ENCODE measurements at regions not wholly inside any gene's neighbourhood (a gene's known extent, or its start where the extent isn't known, plus 50 kb on each side); places are given as distances from the start of the nearest gene placed in this dataset.

DNA sequence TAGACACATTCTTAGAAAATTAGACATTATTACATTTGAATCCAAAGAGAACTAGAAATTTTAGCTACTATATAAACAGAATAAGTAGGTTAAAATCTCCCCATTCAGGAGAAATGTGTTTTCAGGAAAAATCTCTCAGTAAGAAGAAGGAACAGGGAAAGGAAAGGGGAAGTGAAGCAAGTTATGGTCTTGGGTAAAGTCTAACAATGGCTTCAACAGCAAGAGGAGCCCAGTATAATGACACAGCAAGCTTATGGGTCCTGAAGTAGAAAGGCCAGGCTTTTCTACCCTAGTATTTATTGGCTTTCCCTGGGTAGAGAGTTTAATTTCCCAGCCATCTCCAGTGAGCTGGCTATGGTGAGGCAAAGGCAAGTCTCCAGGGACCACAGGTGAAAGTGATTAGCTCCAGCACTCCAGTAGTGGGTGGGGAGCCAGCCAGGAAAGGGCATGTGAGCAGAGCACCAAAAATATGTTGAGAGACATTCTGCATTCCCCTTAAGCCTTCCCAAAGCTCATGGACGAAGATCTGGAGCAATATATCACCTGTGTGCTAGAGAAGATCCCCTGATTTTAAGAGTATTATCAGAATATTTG is 981.7 kb downstream of the NR2F1-AS1 start:
- no peak for DNase-seq

DNA sequence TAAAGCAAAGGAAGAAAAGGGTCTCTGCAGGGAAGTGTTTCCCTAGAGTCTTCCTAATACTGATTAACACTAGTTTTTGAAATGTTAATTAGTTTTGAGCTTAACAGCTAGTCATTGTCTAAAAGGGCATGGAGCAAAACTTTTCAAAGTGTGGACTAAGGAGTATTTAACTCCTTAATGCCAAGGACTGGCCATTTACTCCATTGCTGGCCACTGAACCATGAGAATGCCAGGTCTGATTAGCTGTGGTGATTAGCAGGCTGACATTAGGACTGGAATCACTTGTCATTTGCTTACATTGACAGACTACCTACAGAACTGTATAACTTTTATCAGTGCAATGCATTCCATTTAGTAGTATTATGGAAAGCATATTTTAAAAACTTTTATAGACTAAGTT is 987.0 kb downstream of the NR2F1-AS1 start:
- DNase-seq, result no peak

- DNase-seq, result no peak
Observed at GRCh38 chr5:92588876-92589275, 992.1 kb downstream of the NR2F1-AS1 start.

DNA sequence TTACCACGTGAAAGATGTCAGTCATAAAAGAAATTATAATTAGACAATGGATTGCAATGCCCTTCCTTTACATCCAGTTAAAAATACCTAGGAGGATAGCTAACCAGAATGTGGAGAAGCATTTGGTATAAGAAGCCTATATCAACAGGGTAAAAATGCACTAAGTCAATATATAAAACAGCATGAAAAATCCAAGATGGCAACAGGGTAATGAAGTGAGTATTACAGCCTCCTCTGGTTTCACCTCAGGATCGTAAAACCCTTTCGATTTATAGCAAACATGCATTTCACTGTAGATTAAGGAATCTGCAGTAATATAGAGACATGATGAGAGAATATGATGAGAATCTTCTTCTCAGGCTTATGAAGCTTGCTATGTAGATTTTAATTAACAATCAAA is 999.3 kb downstream of the NR2F1-AS1 start:
- no peak for DNase-seq

- DNase-seq, result no peak
Observed at GRCh38 chr5:92581249-92581648, 999.8 kb downstream of the NR2F1-AS1 start.

GRCh38 chr5:92580814-92581213 is 1000.2 kb downstream of the NR2F1-AS1 start:
- DNase-seq, result no peak

DNA sequence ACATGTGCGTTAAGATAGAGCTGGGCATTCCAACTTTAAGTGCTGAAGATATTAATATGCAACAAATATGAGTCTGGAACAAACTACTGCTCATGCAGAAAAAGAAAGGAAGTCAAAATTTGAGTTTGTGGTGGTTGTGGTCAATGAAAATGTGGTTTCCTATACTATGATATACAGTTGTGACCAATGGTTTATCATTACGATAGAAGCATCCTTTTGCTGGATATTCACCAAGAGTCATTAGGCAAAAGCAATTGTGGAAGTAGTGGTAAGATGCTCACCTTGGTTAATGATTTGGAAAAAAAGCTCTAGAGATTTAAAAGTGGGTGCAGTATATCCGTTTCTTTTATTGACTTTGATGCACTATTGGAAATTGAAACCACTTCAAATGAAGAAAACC is 1007.0 kb downstream of the NR2F1-AS1 start:
- no peak for DNase-seq

- DNase-seq, result no peak
Observed at GRCh38 chr5:92568522-92568921, 1012.5 kb downstream of the NR2F1-AS1 start.

GRCh38 chr5:92567831-92568450 is 1013.1 kb downstream of the NR2F1-AS1 start:
- DNase-seq, result no peak

DNA sequence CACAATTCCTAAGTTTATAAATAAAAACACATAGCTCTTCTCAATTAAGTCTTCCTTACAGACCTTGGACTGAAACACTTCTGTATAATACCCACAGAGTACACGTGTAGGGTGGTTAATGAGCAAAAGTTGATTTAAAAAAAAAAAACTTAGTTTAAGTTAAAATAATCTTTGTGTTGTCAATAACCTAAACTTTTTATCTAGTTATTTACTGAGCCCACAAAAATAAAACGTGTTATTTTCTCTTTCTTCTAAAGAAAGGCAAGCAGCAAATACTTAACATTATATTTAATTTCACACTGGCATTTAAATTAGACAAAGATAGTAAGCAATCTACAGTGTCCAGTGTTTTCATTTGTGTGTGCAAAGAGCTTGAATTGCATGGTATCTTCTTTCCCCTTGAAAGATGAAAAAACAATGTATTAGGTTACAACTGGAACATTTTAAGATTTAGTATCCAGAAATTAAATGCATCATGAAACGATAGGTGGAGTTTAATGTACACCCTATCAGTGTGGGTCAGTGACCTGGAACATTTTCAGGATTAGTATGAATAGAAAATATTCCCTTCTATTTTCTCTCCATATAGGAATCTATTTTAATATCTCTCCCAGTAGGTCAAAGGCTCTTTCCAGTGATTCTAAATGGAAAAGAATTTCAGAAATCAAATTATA is 1014.8 kb downstream of the NR2F1-AS1 start:
- DNase-seq, result no peak

DNA sequence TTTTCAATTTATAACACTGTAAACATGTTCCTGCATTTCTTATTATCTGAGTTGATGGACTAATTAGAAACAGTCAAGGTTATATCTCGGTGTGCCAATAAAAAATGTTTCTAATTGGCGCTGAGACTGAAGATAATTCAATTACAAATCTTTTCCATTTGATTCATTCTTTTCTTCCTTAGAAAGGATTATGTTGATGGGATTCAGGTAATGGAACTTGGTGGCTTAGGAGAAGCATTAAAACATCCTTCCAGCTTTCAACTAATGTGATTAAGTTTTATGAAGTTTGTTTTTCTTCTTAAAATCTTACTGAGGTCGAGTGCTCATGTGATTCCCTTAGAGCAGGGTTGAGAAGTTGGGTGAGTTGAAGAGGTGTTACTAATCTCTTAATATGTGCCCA is 1015.3 kb downstream of the NR2F1-AS1 start:
- DNase-seq, result no peak

DNA sequence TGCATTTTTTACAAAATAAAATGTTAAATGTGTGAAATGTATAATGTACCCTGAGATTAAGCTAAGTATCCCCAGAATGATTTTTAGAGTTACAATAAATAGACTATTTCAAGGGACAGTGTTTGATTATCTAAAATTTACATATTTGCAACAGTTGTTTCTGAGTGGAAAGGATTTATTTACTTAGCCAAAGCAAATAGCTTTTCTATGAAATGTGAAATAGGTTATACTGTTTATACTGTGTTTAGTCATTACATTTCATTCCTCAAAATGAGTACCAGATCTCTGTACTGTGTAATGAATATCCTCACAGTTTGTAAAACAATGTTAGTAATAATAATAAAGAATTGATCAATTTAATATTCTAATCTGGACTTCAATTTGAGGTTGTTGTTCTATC is 1019.0 kb downstream of the NR2F1-AS1 start:
- DNase-seq, result no peak

DNA sequence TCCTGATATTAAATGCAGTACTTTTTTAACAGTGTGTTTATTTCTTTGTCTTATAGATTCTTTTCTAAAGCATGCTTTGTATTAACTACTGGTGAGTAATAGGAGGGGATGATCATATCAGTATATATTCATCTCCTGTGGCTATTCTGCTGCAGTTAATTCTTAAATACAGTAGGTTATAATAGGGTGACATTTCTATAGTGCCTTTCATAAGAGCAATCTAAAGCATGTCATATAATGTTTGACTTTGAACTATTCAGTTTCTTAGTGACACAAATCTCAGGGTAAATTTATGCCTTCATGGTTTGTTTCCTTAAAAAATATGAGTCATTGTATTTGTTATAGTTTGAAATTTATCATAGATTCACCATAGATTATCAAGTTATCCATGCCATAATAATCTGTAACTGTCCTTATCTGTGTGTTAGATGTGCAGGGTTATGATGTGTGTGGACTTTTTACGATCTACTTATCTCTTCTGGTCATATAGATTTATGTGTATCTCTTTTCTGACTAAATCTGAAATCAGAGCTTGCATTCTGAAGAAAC is 1019.5 kb downstream of the NR2F1-AS1 start:
- DNase-seq, result no peak

DNA sequence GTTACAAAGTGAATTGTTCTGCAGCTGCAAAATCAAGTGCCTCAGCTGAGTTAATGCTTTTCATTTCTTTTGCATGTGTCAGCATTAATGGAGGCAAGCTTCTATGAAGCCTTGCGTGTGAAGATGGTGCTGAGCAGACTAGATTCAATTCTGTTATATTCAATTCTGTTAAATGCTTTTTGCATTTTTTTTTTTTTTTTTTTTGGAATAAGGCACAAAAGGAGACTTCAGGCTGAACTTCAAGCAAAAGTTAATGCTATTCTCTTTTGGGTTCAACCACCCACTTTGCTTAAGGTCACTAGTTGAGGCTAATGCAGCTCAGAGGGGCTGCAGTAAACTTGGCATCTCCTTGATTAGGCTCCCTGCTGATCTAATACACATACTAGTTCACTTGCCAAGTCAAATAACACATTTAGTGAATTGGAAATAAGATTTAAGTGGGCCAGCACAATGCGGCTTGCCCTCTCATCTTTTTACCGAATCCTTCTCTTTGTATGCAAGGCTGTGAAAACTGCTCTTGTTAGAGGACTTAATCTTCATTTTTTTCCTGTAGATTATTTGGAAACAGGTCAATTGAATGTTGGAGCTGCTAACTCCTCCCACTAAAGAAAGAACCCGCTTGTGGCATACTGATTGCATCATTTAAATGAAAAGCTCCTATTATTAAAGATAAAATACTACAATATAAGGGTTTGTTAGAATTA is 1020.2 kb downstream of the NR2F1-AS1 start:
- no peak for DNase-seq

DNA sequence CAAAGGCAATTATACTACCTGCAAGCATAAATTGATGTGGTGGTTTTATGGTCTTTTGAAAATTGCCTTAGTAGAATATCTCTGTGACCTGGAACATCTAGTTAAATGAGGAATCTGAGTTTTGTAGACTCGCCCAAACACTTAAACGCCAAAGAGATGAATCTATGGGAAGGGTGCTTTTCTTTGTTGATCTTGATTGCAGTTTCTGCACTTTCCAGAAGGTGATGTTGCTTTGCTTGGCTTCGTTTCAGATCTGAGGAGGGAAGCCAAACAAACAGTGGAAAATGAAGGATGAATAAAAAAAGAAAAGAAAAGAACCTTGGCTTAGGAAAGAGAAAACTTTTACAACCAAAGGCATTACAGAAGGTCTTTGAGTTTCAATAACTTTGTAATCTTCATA is 1021.2 kb downstream of the NR2F1-AS1 start:
- no peak for DNase-seq

- DNase-seq, result no peak
Observed at GRCh38 chr5:92559331-92559730, 1021.7 kb downstream of the NR2F1-AS1 start.

GRCh38 chr5:92556747-92557146 is 1024.3 kb downstream of the NR2F1-AS1 start:
- no peak for DNase-seq

GRCh38 chr5:92554447-92555085 is 1026.5 kb downstream of the NR2F1-AS1 start:
- no peak for DNase-seq

- no peak for DNase-seq
Observed at GRCh38 chr5:92553326-92553725, 1027.7 kb downstream of the NR2F1-AS1 start.

GRCh38 chr5:92552206-92553160 is 1028.5 kb downstream of the NR2F1-AS1 start:
- DNase-seq, result no peak

- no peak for DNase-seq
Observed at GRCh38 chr5:92548346-92548745, 1032.7 kb downstream of the NR2F1-AS1 start.

DNA sequence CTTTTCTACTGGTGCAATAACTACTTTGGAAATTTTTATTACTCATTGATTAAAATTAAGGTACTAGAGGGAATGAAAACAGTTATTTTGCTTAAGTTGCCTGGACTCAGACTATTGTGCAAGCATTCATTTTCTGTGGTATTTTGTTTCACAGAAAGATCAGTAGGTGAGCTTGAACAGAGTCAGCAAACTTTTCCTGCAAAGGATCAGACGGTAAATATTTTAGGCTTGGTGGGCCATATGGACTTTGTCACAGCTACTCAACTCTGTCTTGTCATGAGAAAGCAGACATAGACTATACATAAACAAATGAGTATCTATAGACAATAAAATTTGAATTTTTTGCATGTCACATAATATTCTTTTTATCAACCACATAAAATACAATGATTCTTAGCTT is 1036.4 kb downstream of the NR2F1-AS1 start:
- DNase-seq, result no peak

Measured in stimulated activated naive CD4-positive, alpha-beta T cell (primary cell).